Activated CD4-positive, alpha-beta T cell treated with anti-CD3 and anti-CD28 coated beads, Interleukin-2, amount 10 ng/mL, durations not matched to agents 24 days and 14 days (primary cell): ENCODE measurements at regions not wholly inside any gene's neighbourhood (a gene's known extent, or its start where the extent isn't known, plus 50 kb on each side); places are given as distances from the start of the nearest gene placed in this dataset.
"Not testable (repeated sequence)": the region's sequence is repeated elsewhere in the genome, so short reads cannot be mapped to it uniquely, and the experiment has no call there.

Experiments
- DNase-seq: peaks from one replicate; pipeline ENCODE4 v3.0.0; 2022
- H3K27ac Mint-ChIP-seq: one replicate; pipeline ENCODE4 v1.8.0; 2022; ENCODE audit warnings: mild to moderate bottlenecking, mixed read lengths
- H3K27me3 Mint-ChIP-seq: one replicate; pipeline ENCODE4 v1.8.0; 2022; ENCODE audit warnings: mixed read lengths
- H3K36me3 Mint-ChIP-seq: one replicate; pipeline ENCODE4 v1.8.0; 2022; ENCODE audit warnings: low read depth, mild to moderate bottlenecking, mixed read lengths
- H3K4me1 Mint-ChIP-seq: one replicate; pipeline ENCODE4 v1.8.0; 2021; ENCODE audit warnings: mixed read lengths
- H3K4me3 Mint-ChIP-seq: one replicate; pipeline ENCODE4 v1.8.0; 2022; ENCODE audit warnings: mild to moderate bottlenecking, moderate library complexity, mixed read lengths
- H3K9me3 Mint-ChIP-seq: one replicate; pipeline ENCODE4 v1.8.0; 2021; ENCODE audit warnings: mixed read lengths
- intact Hi-C: fragments of 100-400 bp; cut with micrococcal nuclease; formaldehyde crosslinking; loops from one replicate; pipeline ENCODE4 v1.15.1; 2023

GRCh38 chr21:5242732-5243131 lies 5278.7 kb upstream of the TPTE start:
- H3K4me1 Mint-ChIP-seq, H3K36me3 Mint-ChIP-seq, H3K4me3 Mint-ChIP-seq, H3K27me3 Mint-ChIP-seq, DNase-seq, intact Hi-C loops, H3K27ac Mint-ChIP-seq: not testable (repeated sequence)
- H3K9me3 Mint-ChIP-seq, result peaks cover 42% of the 10 kb centered on the region

- intact Hi-C loops, H3K4me1 Mint-ChIP-seq, H3K4me3 Mint-ChIP-seq, DNase-seq, H3K27ac Mint-ChIP-seq, H3K27me3 Mint-ChIP-seq, H3K36me3 Mint-ChIP-seq: not testable (repeated sequence)
- H3K9me3 Mint-ChIP-seq, result peaks cover 41% of the 10 kb centered on the region
These were observed 5278.1 kb upstream of the TPTE start for GRCh38 chr21:5243257-5243656.

- H3K27me3 Mint-ChIP-seq, H3K27ac Mint-ChIP-seq, H3K4me3 Mint-ChIP-seq, H3K36me3 Mint-ChIP-seq, H3K4me1 Mint-ChIP-seq, intact Hi-C loops, DNase-seq: not testable (repeated sequence)
- H3K9me3 Mint-ChIP-seq, result peaks cover 39% of the 10 kb centered on the region
These were observed 5277.5 kb upstream of the TPTE start for GRCh38 chr21:5243715-5244375.

GRCh38 chr21:5244376-5244718 lies 5277.0 kb upstream of the TPTE start:
- H3K36me3 Mint-ChIP-seq, DNase-seq, H3K27ac Mint-ChIP-seq, intact Hi-C loops, H3K4me1 Mint-ChIP-seq, H3K27me3 Mint-ChIP-seq, H3K4me3 Mint-ChIP-seq: not testable (repeated sequence)
- peaks cover 38% of the 10 kb centered on the region for H3K9me3 Mint-ChIP-seq

GRCh38 chr21:5244954-5245353 lies 5276.4 kb upstream of the TPTE start:
- H3K27me3 Mint-ChIP-seq, H3K27ac Mint-ChIP-seq, DNase-seq, H3K36me3 Mint-ChIP-seq, H3K4me3 Mint-ChIP-seq, intact Hi-C loops, H3K4me1 Mint-ChIP-seq: not testable (repeated sequence)
- peaks cover 33% of the 10 kb centered on the region for H3K9me3 Mint-ChIP-seq

- H3K4me3 Mint-ChIP-seq, H3K4me1 Mint-ChIP-seq, H3K27ac Mint-ChIP-seq, intact Hi-C loops, H3K27me3 Mint-ChIP-seq, H3K36me3 Mint-ChIP-seq, DNase-seq: not testable (repeated sequence)
- peaks cover 45% of the 10 kb centered on the region for H3K9me3 Mint-ChIP-seq
These were observed 5275.0 kb upstream of the TPTE start for GRCh38 chr21:5246416-5246815.

- H3K36me3 Mint-ChIP-seq, DNase-seq, intact Hi-C loops, H3K27ac Mint-ChIP-seq, H3K4me3 Mint-ChIP-seq, H3K4me1 Mint-ChIP-seq, H3K27me3 Mint-ChIP-seq: not testable (repeated sequence)
- peaks cover 45% of the 10 kb centered on the region for H3K9me3 Mint-ChIP-seq
These were observed 5274.0 kb upstream of the TPTE start for GRCh38 chr21:5247399-5247798.

- peaks cover 44% of the 10 kb centered on the region for H3K9me3 Mint-ChIP-seq
- intact Hi-C loops, H3K4me1 Mint-ChIP-seq, DNase-seq, H3K27me3 Mint-ChIP-seq, H3K27ac Mint-ChIP-seq, H3K4me3 Mint-ChIP-seq, H3K36me3 Mint-ChIP-seq: not testable (repeated sequence)
These were observed 5271.3 kb upstream of the TPTE start for GRCh38 chr21:5250128-5250527.

GRCh38 chr21:5251162-5251561 lies 5270.2 kb upstream of the TPTE start:
- DNase-seq, H3K27me3 Mint-ChIP-seq, H3K4me3 Mint-ChIP-seq, intact Hi-C loops, H3K36me3 Mint-ChIP-seq, H3K27ac Mint-ChIP-seq, H3K4me1 Mint-ChIP-seq: not testable (repeated sequence)
- peaks cover 41% of the 10 kb centered on the region for H3K9me3 Mint-ChIP-seq

- intact Hi-C loops, H3K27ac Mint-ChIP-seq, DNase-seq, H3K27me3 Mint-ChIP-seq, H3K36me3 Mint-ChIP-seq, H3K4me3 Mint-ChIP-seq, H3K4me1 Mint-ChIP-seq: not testable (repeated sequence)
- peaks cover 34% of the 10 kb centered on the region for H3K9me3 Mint-ChIP-seq
These were observed 5269.5 kb upstream of the TPTE start for GRCh38 chr21:5251866-5252265.
